ENCODE measurements at regions not wholly inside any gene's neighbourhood (a gene's known extent, or its start where the extent isn't known, plus 50 kb on each side); places are given as distances from the start of the nearest gene placed in this dataset.
"Not testable (repeated sequence)": the region's sequence is repeated elsewhere in the genome, so short reads cannot be mapped to it uniquely, and the experiment has no call there.

GRCh38 chr7:26424319-26424718, 132.7 kb downstream of the SNX10 start:
- FAIRE-seq = not testable (repeated sequence)

- no peak for FAIRE-seq
Observed at GRCh38 chr7:26425655-26426054, 134.0 kb downstream of the SNX10 start.

- FAIRE-seq = no peak
Observed at GRCh38 chr7:26426096-26426495, 134.4 kb downstream of the SNX10 start.

GRCh38 chr7:26428571-26428970, 136.9 kb downstream of the SNX10 start:
- FAIRE-seq = no peak

- no peak for FAIRE-seq
Observed at GRCh38 chr7:26429168-26429567, 137.5 kb downstream of the SNX10 start.

- no peak for FAIRE-seq
Observed at GRCh38 chr7:26434974-26435373, 143.3 kb downstream of the SNX10 start.

GRCh38 chr7:26437003-26437532, 145.4 kb downstream of the SNX10 start:
- FAIRE-seq = no peak

- FAIRE-seq = no peak
Observed at GRCh38 chr7:26438078-26438477, 146.4 kb downstream of the SNX10 start.

GRCh38 chr7:26439521-26440232, 148.0 kb downstream of the SNX10 start:
- no peak for FAIRE-seq

- no peak for FAIRE-seq
Observed at GRCh38 chr7:26440233-26441001, 148.8 kb downstream of the SNX10 start.

- FAIRE-seq = no peak
Observed at GRCh38 chr7:26441002-26441521, 149.4 kb downstream of the SNX10 start.

GRCh38 chr7:26441611-26442277, 150.1 kb downstream of the SNX10 start:
- FAIRE-seq = no peak

- FAIRE-seq = no peak
Observed at GRCh38 chr7:26443006-26443405, 151.3 kb downstream of the SNX10 start.

- FAIRE-seq = no peak
Observed at GRCh38 chr7:26443751-26444150, 152.1 kb downstream of the SNX10 start.

GRCh38 chr7:26444555-26444954, 152.9 kb downstream of the SNX10 start:
- FAIRE-seq = no peak

GRCh38 chr7:26447116-26447515, 155.5 kb downstream of the SNX10 start:
- FAIRE-seq = no peak

GRCh38 chr7:26449175-26450165, 157.8 kb downstream of the SNX10 start:
- FAIRE-seq = no peak

- FAIRE-seq = no peak
Observed at GRCh38 chr7:26451997-26452396, 160.3 kb downstream of the SNX10 start.

GRCh38 chr7:26454180-26454579, 162.5 kb downstream of the SNX10 start:
- FAIRE-seq = no peak

GRCh38 chr7:26457696-26458327, 166.2 kb downstream of the SNX10 start:
- no peak for FAIRE-seq

- no peak for FAIRE-seq
Observed at GRCh38 chr7:26458466-26459145, 166.9 kb downstream of the SNX10 start.

Data from TTC549 (cell line).